ENCODE measurements at regions not wholly inside any gene's neighbourhood (a gene's known extent, or its start where the extent isn't known, plus 50 kb on each side); places are given as distances from the start of the nearest gene placed in this dataset.

DNA sequence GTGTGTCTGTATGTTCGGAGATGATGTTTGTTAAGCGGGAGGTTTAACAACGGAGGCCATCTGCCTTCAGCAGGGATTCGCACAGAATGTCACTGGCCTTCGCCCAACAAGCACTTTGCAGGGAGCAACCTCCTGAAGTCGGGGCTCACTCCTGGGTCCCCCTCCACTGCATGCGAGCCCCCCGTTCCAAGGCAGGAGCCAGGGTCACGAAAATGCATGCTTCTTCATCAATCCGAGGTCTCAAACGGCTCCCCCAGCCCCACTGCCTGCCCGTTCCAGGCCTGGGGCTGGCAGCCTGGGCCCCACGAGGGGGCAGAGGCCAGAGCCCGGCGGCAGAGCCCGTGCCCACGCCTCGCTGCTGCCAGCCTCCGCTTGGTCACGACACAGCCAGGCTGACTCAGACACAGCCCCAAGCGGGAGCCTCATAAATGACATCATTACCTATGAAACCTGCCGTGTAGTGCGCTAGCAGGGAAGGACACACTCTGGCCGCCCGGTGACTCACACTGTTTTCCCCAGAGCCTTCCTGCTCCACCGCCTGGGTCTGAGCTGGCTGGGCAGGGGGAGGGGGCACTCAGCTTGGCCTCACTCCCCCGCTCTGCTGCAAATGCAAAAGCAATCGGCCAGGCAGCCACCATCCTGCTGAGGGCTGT lies 169.5 kb upstream of the RTL1 start:
- H3K9me3 ChIP-seq (ENCODE audit: control insufficient read depth, low read length), result no peaks in the 10 kb centered on the region
- ATAC-seq (ENCODE audit: low FRiP score) (peak; percentile 45), DNase-seq (peak; percentile 80 to 88)
- no peak overlapping the region for H3K4me3 ChIP-seq (ENCODE audit: low read length in 2 of 2)
- 31 to 32% methylated on average over 25 to 28 of the region's 28 CpGs for WGBS, 2 donors
- intact Hi-C loops (cut with DNase I), result no loop called here
- H3K36me3 ChIP-seq (ENCODE audit: control insufficient read depth in 1 of 2, insufficient read depth in 2 of 2, low read length in 1 of 2), result no peaks in the 10 kb centered on the region
- H3K4me1 ChIP-seq (ENCODE audit: control insufficient read depth in 1 of 2, insufficient read depth in 2 of 2, low read length in 2 of 2), result no peaks in the 10 kb centered on the region
- H3K27ac ChIP-seq (ENCODE audit: low read depth in 1 of 2, low read length in 2 of 2), result no peak overlapping the region
- H3K27me3 ChIP-seq (ENCODE audit: control insufficient read depth in 1 of 2, insufficient read depth in 2 of 2, low read length in 1 of 2), result no peaks in the 10 kb centered on the region

DNA sequence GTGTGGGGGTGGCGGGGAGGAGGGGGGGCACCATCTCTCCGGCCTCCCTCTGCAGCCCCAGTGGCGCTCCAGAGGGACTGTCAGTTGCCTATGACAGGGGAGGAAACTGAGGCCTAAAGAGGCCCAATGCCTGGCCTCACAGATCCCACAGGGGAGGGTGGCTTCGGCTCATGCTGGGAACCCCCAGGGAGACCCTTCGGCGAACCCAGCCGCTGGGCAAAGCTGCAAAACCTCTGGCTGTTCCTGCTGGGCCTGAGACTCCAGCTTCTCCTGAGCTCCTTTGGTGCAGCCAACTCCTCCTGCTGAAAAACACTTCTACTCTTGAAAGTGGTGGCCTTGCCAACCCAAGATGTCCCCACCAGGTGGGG lies 170.1 kb upstream of the RTL1 start:
- peak in 1 of 2 donors; percentile 45 for DNase-seq
- no peak overlapping the region for H3K27ac ChIP-seq (ENCODE audit: low read depth in 1 of 2, low read length in 2 of 2)
- 32 to 43% methylated on average over 7 of the region's 7 CpGs for WGBS, 2 donors
- H3K4me1 ChIP-seq (ENCODE audit: control insufficient read depth in 1 of 2, insufficient read depth in 2 of 2, low read length in 2 of 2), result no peaks in the 10 kb centered on the region
- H3K9me3 ChIP-seq (ENCODE audit: control insufficient read depth, low read length), result no peaks in the 10 kb centered on the region
- no peaks in the 10 kb centered on the region for H3K36me3 ChIP-seq (ENCODE audit: control insufficient read depth in 1 of 2, insufficient read depth in 2 of 2, low read length in 1 of 2)
- intact Hi-C loops (cut with DNase I), result no loop called here
- H3K4me3 ChIP-seq (ENCODE audit: low read length in 2 of 2), result no peak overlapping the region
- no peaks in the 10 kb centered on the region for H3K27me3 ChIP-seq (ENCODE audit: control insufficient read depth in 1 of 2, insufficient read depth in 2 of 2, low read length in 1 of 2)
- no peak for ATAC-seq (ENCODE audit: low FRiP score)

DNA sequence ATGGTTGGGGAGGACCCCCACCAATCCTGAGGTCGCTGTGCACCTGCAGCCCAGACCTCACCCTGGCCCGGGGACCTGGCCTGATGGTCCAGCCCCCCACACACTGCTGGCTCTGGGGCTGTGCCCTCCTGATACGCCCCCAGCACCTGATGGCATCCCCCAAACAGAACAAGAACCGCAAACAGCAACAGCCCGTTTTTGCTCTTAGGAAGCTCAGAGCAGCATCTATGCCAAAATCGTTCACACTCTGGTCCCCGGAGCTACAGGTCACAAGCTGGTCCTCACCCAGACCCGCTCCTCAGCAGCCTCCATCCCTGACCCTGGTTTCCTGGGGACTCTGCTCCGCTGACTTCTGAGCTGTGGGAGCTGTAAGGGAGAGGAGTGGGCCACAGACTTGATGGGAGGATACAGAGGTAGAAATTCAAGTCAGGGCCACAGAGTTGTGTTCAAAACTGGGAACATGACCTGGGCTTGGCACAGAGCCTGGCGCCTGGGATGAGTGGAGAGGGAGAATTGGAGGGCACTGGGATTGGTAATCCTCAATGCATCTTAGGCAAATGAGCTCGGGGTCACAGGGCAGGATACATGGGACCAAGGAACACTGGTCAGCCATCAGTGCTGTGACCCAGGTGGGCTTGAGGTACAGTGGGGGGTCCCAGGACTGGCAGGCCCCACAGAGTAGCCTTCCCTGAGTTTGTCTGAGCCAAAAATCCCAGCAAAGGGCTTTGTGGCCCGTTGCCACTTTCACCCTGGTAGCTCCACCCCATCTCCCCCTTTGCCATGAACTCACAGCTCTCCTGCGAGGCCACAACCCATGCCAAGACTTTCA lies 170.9 kb upstream of the RTL1 start:
- intact Hi-C loops (cut with DNase I), result no loop called here
- Histone ChIP-seq H3K9me3 (ENCODE audit: control insufficient read depth, low read length) (no peaks in the 10 kb centered on the region), H3K27me3 (ENCODE audit: control insufficient read depth in 1 of 2, insufficient read depth in 2 of 2, low read length in 1 of 2) (no peaks in the 10 kb centered on the region), H3K4me1 (ENCODE audit: control insufficient read depth in 1 of 2, insufficient read depth in 2 of 2, low read length in 2 of 2) (no peaks in the 10 kb centered on the region), H3K27ac (ENCODE audit: low read depth in 1 of 2, low read length in 2 of 2) (no peak overlapping the region), H3K4me3 (ENCODE audit: low read length in 2 of 2) (no peak overlapping the region), H3K36me3 (ENCODE audit: control insufficient read depth in 1 of 2, insufficient read depth in 2 of 2, low read length in 1 of 2) (no peaks in the 10 kb centered on the region)
- ATAC-seq (ENCODE audit: low FRiP score), result no peak
- 89 to 92% methylated on average over 13 of the region's 13 CpGs for WGBS, 2 donors
- DNase-seq, result peak in 1 of 2 donors; percentile 53

DNA sequence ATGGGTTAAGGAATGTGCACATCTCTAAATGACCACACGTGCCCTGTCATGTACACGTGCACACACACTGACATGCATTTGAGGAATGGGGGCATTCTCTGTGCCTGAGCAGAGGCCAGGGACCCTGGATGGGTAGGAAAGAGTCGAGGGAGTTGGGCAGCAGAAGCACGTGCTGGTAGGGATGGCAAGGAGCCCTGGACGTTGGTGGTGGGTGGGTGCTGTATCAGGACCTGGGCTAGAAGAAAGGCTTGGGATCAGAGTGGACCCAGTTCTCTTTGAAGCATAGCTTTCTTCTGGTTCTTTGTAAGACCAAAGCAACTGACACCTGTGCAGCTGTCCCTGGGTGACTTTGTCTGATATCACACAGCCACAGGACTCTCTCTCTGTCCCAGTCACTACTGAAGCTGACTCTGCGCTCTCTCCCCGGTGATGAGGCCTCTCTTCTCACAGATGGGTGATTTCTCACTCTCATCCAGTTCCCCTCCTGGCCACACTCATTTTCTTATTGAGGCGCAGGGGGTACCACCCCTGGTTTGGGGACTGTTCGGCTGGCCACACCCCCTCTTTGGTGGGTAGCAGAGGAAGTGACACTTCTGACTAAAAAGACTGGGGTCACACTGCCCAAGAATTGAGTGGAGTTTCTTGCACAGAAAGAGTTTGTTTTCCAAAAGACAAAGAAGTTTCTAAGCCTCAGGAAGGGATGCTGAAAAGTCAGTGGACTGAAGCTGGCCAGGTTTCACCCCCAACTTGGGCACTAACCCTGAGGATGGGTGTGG lies 171.7 kb upstream of the RTL1 start:
- ATAC-seq (ENCODE audit: low FRiP score) (no peak), DNase-seq (peak in 1 of 2 donors; percentile 37)
- 79% methylated on average over 9 of the region's 9 CpGs for WGBS, 2 donors
- Histone ChIP-seq H3K4me3 (ENCODE audit: low read length in 2 of 2) (no peak overlapping the region), H3K9me3 (ENCODE audit: control insufficient read depth, low read length) (no peaks in the 10 kb centered on the region), H3K27me3 (ENCODE audit: control insufficient read depth in 1 of 2, insufficient read depth in 2 of 2, low read length in 1 of 2) (no peaks in the 10 kb centered on the region), H3K4me1 (ENCODE audit: control insufficient read depth in 1 of 2, insufficient read depth in 2 of 2, low read length in 2 of 2) (no peaks in the 10 kb centered on the region), H3K36me3 (ENCODE audit: control insufficient read depth in 1 of 2, insufficient read depth in 2 of 2, low read length in 1 of 2) (no peaks in the 10 kb centered on the region), H3K27ac (ENCODE audit: low read depth in 1 of 2, low read length in 2 of 2) (no peak overlapping the region)
- intact Hi-C loops (cut with DNase I), result no loop called here

DNA sequence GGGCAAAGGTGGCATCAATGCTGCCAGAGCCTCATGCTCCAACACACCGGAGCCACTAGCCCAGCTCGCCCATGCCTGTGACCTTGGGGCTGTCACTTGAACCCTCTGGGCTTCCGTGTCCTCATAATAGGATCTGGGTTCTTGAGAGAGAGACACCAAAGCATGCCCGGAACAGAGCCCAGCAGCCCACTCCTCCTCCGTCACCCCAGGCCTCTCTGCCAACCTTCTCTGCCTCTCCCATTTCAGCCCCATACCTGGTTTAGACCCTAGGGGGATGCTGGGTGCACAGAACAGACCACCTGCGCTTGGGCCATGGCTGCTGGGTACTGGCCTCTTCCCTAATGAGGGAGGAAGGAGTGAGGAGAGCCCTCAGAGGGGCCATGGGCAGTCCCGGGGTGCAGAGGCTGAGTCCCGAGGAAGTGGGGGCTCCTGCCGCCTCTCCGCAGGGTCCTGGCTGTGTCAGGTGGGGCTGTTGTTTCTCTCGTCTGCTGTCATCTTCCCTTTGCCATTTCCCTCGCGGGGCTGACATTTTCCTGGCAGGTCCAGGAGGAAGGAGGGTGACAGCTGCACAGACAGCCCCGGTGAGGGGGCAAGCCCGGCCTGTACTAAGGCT lies 172.4 kb upstream of the RTL1 start:
- no peaks in the 10 kb centered on the region for H3K36me3 ChIP-seq (ENCODE audit: control insufficient read depth in 1 of 2, insufficient read depth in 2 of 2, low read length in 1 of 2)
- no peaks in the 10 kb centered on the region for H3K9me3 ChIP-seq (ENCODE audit: control insufficient read depth, low read length)
- no peak for ATAC-seq (ENCODE audit: low FRiP score)
- DNase-seq, result peak in 1 of 2 donors; percentile 60
- no peaks in the 10 kb centered on the region for H3K27me3 ChIP-seq (ENCODE audit: control insufficient read depth in 1 of 2, insufficient read depth in 2 of 2, low read length in 1 of 2)
- H3K27ac ChIP-seq (ENCODE audit: low read depth in 1 of 2, low read length in 2 of 2), result no peak overlapping the region
- H3K4me3 ChIP-seq (ENCODE audit: low read length in 2 of 2), result no peak overlapping the region
- intact Hi-C loops (cut with DNase I), result no loop called here
- H3K4me1 ChIP-seq (ENCODE audit: control insufficient read depth in 1 of 2, insufficient read depth in 2 of 2, low read length in 2 of 2), result no peaks in the 10 kb centered on the region
- 78 to 80% methylated on average over 15 of the region's 15 CpGs for WGBS, 2 donors

DNA sequence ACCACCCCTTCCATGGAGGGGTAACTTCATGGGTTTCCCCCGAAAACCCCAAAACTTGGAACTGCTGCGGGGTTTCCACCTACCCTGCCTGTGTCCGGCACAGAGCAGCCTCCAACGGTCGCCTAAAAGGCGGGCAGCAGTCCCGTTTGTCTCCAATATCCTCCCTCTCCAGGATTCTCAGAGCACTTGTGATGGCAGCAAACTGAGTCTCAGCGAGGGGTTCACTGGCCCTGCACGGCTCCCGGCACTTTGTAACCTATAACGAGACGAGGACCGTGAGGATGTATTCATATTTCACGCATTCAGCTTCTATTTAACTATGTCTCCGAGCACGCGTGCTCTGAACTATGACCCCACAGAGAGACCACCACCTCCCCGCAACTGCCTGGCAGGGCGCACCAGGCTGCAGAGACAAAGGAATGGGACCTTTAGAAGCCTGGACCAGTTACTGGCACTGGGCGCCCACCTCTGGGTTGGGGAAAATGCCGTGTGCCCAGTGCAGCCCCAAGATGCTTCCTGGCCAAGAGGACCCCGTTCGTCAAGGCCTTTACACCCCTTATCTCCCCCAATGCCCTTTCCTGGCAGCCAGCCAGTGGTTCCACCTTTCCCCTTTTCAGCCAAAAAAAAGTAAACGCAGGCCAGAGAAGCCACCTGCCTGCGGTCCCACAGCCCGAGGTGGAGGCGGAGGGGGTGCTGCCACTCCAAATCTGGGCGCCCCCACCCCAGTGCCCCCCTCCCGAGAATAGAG lies 173.1 kb upstream of the RTL1 start:
- Histone ChIP-seq H3K27ac (ENCODE audit: low read depth in 1 of 2, low read length in 2 of 2) (no peak overlapping the region), H3K9me3 (ENCODE audit: control insufficient read depth, low read length) (no peaks in the 10 kb centered on the region), H3K27me3 (ENCODE audit: control insufficient read depth in 1 of 2, insufficient read depth in 2 of 2, low read length in 1 of 2) (no peaks in the 10 kb centered on the region), H3K4me3 (ENCODE audit: low read length in 2 of 2) (no peak overlapping the region), H3K4me1 (ENCODE audit: control insufficient read depth in 1 of 2, insufficient read depth in 2 of 2, low read length in 2 of 2) (no peaks in the 10 kb centered on the region), H3K36me3 (ENCODE audit: control insufficient read depth in 1 of 2, insufficient read depth in 2 of 2, low read length in 1 of 2) (no peaks in the 10 kb centered on the region)
- no peak for ATAC-seq (ENCODE audit: low FRiP score)
- 69 to 70% methylated on average over 28 to 29 of the region's 29 CpGs for WGBS, 2 donors
- DNase-seq, result peak in 1 of 2 donors; percentile 72
- intact Hi-C loops (cut with DNase I), result no loop called here

DNA sequence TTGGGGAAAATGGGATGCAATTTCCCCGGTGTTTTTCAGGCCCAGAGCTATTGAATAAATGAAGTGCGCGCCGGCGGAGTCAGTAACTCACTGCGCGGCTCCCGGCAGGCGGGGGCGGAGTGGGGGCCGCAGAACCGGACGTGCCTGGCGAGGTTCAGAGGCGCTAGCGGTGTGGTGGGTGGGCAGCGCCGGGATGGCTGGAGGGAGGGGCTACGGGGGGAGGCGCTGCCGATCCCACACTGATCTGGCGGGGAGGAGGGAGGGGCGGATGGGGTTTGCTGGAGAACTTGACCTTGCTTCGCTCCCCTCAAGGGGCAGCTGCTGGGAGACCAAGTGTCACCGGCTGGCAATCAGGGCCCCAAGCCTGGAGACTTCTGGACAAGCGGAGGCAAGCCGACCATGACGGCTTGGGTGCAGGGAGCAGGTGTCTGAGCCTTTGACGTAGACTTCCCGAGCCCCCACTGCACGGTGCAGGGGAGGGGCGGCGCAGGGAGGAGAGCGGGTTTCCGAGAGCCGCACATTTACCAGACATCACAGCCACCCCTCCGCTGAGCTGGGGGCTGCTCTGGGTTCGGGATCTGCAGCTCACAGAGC lies 174.1 kb upstream of the RTL1 start:
- Histone ChIP-seq H3K4me1 (ENCODE audit: control insufficient read depth in 1 of 2, insufficient read depth in 2 of 2, low read length in 2 of 2) (no peaks in the 10 kb centered on the region), H3K27ac (ENCODE audit: low read depth in 1 of 2, low read length in 2 of 2) (no peak overlapping the region), H3K4me3 (ENCODE audit: low read length in 2 of 2) (no peak overlapping the region), H3K9me3 (ENCODE audit: control insufficient read depth, low read length) (no peaks in the 10 kb centered on the region), H3K27me3 (ENCODE audit: control insufficient read depth in 1 of 2, insufficient read depth in 2 of 2, low read length in 1 of 2) (no peaks in the 10 kb centered on the region), H3K36me3 (ENCODE audit: control insufficient read depth in 1 of 2, insufficient read depth in 2 of 2, low read length in 1 of 2) (no peaks in the 10 kb centered on the region)
- DNase-seq (peak in 1 of 2 donors; percentile 73), ATAC-seq (ENCODE audit: low FRiP score) (no peak)
- intact Hi-C loops (cut with DNase I), result no loop called here
- WGBS, 2 donors, result 3 to 6% methylated on average over 38 of the region's 38 CpGs
